HG03175 (cell line): ENCODE measurements at regions not wholly inside any gene's neighbourhood (a gene's known extent, or its start where the extent isn't known, plus 50 kb on each side); places are given as distances from the start of the nearest gene placed in this dataset.

Experiments used
- ATAC-seq: cut with Tn5 transposase; IDR thresholded peaks from one replicate; pipeline ENCODE4 v1.9.1; 2021; ENCODE audit warnings: mild to moderate bottlenecking, moderate library complexity; ENCODE audit not compliant: unreplicated experiment

- ATAC-seq, result no peak
These were observed 101.4 kb downstream of the TOMM20 start for GRCh38 chr1:235027076-235027861.

GRCh38 chr1:235025422-235025984 lies 103.1 kb downstream of the TOMM20 start:
- ATAC-seq, result no peak

DNA sequence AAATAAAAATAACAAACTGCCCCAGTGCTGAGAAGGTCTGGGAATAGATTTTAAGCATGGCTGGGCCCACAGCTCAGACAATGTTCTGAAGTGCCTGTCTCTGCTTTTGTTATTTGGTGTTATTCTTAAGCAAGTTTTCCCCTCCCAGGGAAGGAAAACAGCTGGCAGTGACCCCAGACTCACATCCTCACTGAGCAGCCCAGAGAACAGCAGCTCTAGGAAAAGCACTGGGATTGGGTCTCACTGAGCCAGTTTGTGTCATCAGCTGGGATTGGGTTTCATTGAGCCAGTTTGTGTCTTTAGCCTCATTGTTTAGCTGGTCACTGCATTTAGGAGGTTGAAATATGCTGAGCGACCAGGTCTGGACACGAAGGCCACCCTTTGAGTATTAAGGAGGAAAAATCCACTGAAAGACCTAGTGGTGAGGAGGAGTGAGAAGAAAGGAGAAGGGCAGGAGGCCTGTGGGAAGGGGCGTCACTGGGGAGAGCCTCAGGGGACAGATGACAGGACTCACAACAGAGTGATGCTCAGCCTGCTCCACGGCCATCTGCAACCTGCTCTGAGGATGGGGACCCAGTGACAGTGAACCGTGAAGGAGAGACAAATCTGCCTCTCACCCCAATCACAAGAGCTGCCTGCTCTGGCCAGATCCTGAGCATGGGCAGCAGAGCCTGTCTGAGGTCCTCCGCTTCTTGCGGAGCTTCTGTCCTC lies 103.8 kb downstream of the TOMM20 start:
- ATAC-seq, result peak; percentile 51

- no peak for ATAC-seq
These were observed 104.8 kb downstream of the TOMM20 start for GRCh38 chr1:235023711-235024439.

- no peak for ATAC-seq
These were observed 105.5 kb downstream of the TOMM20 start for GRCh38 chr1:235022981-235023710.

GRCh38 chr1:235022341-235022980 lies 106.2 kb downstream of the TOMM20 start:
- ATAC-seq, result no peak

GRCh38 chr1:235021815-235022214 lies 106.8 kb downstream of the TOMM20 start:
- ATAC-seq, result no peak

- no peak for ATAC-seq
These were observed 107.3 kb downstream of the TOMM20 start for GRCh38 chr1:235021321-235021720.

GRCh38 chr1:235019961-235020360 lies 108.7 kb downstream of the TOMM20 start:
- no peak for ATAC-seq

DNA sequence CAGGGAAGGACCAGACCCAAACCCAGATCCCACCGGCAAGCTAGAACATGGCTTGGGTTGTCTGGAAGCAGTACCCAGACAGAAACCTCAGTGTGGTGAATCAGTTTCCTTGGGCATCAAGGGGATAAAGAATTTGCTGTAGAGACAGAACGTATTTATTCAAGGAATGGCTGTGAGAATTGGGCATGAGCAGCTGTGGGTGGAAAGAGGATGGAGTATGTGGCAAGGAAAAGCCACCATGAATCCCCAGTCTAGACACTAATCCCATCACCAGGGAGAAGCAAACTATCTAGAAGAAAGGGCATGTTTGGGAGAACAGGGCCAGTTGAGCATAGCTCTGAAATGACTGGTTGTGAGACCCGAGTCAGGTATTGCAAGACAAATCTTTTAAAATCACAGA lies 109.2 kb downstream of the TOMM20 start:
- ATAC-seq, result no peak

DNA sequence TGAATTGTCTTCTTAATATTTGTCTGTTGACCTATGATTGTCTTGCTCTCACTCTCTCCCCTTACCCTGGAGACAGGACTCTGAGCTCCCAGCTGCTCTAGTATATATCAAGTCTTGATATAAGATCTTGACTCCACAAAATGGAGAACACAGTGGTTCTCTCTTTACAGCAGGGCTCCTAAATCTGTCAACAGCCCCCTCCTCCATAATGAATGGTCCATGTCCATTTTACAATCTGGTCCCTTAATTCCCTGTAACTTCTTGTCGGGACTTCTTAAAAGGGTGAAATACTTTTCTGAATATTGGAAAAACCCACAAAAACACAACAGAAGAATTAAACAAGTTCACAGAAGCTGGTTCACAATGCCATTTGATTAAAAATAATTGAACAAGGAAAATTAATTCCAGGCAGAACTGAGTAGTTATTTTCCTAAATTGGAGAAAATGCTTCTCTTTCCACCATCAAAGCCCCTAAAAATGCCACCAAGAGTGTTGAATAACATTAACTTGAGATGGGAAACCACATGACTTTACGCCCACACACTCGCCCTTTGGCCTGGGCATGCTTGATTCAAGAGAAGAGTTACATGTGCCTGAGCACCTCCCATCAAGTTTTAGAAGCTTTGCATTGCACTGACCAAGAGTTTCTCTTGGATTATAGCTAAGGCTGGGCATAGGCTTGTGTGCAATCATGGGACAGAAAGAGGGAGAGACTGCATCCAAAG lies 109.8 kb downstream of the TOMM20 start:
- no peak for ATAC-seq

DNA sequence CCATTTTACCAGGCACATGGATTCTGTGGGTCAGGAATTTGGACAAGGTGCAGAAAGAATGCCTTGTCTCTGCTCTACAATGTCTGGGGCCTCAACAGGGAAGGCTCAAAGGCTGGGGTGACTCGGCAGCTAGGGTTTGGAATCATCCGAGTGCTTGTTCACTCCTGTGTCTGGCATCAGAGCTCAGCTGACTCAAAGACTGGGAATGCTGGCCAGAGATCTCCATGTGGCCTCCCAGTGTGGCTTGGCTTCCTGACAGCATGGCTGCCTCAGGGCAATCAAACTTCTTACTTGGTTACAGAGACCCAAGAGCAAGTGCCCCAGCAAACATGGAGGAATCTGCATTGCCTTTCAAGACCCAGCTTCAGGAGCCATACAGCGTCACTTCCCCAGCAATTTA lies 110.5 kb downstream of the TOMM20 start:
- ATAC-seq, result no peak

DNA sequence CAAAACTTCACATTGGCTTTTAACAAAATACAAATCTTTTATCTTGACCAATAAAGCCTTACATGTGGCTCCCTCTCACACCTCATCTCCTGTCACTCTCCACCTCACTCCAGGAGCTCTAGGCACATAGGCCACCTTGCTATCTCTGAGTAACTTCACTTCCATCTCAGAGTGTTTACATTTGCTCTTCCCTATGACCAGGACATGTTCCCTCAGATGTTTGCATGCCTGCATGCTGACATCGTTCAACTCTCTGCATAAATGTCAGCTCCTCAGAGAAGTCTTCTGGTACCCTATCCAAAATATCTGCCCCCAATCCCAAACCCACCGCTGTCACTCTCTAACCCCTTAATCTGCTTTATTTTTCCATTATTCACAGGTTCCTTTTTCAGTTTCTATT lies 110.9 kb downstream of the TOMM20 start:
- no peak for ATAC-seq

- ATAC-seq, result no peak
These were observed 111.4 kb downstream of the TOMM20 start for GRCh38 chr1:235017191-235017590.

DNA sequence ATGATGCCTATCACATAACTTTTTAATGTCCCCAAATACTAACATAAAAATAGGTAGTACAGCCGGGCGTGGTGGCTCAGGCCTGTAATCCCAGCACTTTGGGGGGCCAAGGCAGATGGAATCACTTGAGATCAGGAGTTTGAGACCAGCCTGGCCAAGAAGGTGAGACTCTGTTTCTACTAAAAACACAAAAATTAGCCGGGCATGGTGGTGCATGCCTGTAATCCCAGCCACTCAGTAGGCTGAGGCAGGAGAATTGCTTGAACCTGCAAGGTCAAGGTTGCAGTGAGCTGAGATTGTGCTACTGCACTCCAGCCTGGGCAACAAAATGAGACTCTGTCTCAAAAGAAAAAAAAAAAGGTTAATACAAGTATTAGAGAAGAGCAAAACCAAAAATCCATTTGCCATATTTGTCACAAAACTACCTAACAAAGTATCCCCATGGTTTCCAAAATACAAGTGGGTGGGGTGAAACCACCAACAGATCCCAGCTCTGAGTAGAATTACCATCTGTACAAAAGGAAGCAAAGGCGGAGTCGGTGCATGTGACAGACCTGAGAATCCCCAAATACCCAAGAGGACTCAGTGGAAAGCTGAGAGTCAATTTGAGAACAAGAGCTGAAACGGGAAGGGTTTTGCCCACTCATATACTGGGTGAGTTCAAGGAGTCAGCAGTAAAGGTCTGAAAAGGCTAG lies 113.2 kb downstream of the TOMM20 start:
- ATAC-seq, result peak; percentile 15

- ATAC-seq, result no peak
These were observed 113.9 kb downstream of the TOMM20 start for GRCh38 chr1:235014756-235015155.

- ATAC-seq, result no peak
These were observed 115.1 kb downstream of the TOMM20 start for GRCh38 chr1:235013512-235013911.

- no peak for ATAC-seq
These were observed 116.0 kb downstream of the TOMM20 start for GRCh38 chr1:235012436-235013210.
